GDM1 (cell line): ENCODE measurements at regions not wholly inside any gene's neighbourhood (a gene's known extent, or its start where the extent isn't known, plus 50 kb on each side); places are given as distances from the start of the nearest gene placed in this dataset.
"Not testable (repeated sequence)": the region's sequence is repeated elsewhere in the genome, so short reads cannot be mapped to it uniquely, and the experiment has no call there.

Source experiments
- DNase-seq: peaks from one replicate; lab custom pipeline; 2025; lab: John Stamatoyannopoulos, UW

GRCh38 chr22:47406180-47406834 is 643.9 kb downstream of the TBC1D22A start:
- no peak for DNase-seq

DNA sequence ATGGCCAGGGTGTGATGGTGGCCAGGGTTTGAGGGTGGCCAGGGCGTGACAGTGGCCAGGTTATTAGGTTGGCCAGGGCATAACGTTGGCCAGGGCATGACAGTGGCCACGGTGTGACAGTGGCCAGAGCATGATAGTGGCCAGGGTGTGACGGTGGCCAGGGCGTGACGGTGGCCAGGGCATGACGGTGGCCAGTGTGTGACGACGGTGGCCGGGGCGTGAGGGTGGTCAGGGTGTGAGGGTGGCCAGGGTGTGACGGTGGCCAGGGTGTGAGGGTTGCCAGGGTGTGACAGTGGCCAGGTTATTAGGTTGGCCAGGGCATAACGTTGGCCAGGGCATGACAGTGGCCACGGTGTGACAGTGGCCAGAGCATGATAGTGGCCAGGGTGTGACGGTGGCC is 642.8 kb downstream of the TBC1D22A start:
- not testable (repeated sequence) for DNase-seq

DNA sequence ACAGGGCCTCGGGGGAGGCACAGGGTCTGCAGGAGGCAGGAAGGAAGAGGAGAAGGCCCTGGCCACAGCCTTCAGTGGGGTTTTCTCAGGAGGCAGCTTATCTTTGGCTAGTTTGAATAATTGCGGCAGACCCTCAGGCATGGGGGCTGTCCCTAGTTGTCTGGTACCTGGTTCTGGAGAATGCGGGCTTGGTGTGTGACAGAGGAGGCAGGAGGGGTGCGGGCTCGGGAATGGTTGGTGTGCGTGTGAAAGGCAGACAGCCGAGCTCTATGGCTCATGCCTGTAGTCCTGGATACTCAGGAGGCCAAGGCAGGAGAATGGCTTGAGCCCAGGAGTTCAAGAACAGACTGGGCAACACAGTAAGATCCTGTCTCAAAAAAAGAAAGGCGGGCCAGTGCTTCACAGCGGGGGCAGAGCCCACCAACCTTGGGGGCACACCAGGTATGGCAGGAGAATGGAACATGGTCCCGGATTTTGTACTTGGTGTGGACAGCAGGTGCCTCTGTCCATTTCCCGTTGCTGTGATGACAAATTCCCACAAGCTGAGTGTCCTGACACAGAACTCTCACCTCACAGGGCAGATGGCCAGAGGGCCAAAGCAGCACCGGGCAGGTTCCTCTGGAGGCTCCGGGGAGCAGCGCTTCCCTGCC is 640.6 kb downstream of the TBC1D22A start:
- no peak for DNase-seq

GRCh38 chr22:47401976-47402770 is 639.7 kb downstream of the TBC1D22A start:
- DNase-seq: no peak

DNA sequence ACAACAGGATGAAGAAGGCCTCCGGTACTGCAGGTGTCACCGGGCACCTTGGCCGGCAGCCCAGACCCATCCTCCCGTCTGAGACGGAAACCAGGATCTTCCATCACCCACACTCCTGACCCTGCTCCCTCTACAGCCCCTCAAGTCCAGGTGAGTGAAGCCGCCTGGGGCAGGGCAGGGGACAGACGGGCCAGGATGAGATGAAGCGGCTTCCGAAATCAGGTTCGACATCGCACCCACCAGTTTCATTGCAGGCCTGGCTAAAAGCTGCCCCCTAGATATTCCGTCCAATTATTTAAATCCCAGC is 639.1 kb downstream of the TBC1D22A start:
- no peak for DNase-seq

GRCh38 chr22:47400701-47401591 is 638.5 kb downstream of the TBC1D22A start:
- no peak for DNase-seq

DNA sequence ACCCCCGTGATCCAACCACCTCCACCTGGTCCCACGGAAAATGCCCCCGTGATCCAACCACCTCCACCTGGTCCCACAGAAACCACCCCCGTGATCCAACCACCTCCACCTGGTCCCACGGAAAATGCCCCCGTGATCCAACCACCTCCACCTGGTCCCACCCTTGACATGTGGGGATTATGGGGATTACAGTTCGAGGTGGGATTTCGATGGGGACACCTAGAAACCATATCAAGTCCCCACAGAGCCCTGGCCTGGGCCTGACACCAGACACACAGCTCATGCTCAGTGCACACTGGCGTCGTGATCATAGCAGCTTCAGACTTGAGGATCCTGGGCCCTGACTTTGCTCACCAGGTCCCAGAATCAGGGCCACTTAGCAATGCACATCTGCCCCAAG is 637.7 kb downstream of the TBC1D22A start:
- DNase-seq: not testable (repeated sequence)

DNA sequence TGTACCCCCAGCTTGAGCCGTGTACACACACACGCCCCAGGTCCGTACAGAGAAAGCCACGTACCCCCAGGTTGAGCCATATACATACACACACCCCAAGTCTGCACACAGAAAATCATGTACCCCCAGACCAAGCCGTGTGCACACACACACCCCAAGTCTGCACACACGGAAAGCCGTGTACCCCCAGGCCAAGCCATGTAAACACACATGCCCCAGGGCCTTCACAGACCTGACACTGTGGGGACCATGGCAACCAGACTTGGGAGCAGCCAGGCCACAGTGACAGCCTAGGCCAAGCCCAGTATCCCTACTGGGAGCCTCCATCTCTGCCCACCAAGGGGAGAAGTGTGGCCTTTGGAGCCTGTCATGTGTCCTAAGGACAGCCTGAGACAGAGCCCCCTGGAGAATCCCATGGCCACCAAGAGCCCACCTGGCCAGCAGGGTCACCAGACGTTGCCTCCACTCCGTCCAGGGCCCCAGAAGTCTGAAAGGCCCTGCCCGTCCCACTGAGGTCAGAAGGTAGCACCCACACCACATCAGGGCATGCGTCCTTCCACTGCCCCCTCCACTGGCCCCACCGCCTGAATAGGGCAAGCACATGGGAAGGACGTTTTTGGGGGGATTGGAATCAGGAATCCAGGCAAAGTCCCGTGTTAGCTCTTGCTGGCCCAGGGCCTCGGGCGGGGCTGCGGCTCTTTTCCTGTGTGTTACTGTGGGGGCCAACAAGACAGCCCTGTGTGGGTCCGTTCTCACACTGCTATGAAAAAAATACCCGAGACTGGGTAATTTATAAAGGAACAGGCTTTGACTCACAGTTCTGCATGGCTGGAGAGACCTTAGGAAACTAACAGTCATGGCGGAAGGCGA is 636.7 kb downstream of the TBC1D22A start:
- DNase-seq: no peak

DNA sequence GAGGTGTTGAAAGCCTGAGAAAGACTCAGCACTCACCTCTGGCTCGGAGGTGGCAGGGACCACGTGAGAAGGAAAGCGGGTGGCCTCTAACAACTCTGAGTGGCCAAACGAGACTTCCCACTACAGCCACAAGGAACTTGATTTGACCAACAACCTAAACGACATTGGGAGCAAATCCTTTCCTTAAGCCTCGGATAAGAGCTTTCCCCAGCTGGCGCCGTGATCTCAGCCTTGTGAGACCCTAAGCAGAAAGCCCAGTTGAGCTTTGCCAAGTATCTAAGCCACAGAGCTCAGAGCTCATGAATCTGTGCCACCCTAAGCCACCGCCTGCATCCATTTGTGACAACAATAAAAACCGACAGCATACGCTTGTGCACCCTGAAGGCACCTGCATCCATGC is 636.0 kb downstream of the TBC1D22A start:
- no peak for DNase-seq

DNA sequence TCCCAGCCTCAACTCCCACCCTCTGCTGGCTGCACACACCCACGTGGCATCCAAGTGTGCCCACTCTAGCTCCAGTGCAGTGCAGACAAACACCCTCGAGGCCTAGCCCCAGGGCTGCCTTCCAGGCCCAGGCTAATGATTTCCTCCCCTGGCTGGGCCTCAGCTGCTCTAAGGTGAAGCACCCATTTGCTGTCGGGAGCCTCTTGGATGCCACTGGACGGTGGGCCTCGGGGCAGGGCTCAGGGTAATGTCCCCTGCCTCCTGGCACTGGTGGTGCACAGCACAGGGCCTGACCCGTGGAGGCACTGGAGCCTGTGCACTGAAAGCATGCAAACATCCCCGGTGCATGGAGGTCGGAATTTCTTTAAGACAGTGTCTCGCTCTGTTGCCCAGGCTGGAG is 635.2 kb downstream of the TBC1D22A start:
- DNase-seq: no peak

- DNase-seq: no peak
Observed at GRCh38 chr22:47396515-47396914, 634.1 kb downstream of the TBC1D22A start.

DNA sequence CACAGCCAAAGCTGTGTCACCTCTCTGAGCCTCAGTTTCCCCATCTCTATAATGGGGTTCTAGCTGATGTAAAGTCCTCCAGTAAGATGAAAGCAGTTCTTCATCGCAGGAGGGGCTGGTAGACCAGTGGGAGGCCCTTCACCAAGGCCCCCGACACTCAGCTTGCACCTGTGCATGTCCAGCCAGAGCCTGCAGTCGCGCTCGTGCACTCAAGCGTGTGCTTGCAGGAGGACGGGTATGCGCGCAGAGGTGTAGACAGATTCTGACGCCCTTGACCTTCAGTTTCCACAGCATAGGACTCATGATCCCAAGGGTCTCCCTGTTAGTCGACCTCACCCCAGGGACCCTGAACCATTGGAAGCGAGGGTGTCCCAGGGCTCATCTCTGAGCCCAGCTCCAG is 633.7 kb downstream of the TBC1D22A start:
- no peak for DNase-seq

- DNase-seq: no peak
Observed at GRCh38 chr22:47395481-47395880, 633.0 kb downstream of the TBC1D22A start.

- no peak for DNase-seq
Observed at GRCh38 chr22:47394504-47395440, 632.3 kb downstream of the TBC1D22A start.

DNA sequence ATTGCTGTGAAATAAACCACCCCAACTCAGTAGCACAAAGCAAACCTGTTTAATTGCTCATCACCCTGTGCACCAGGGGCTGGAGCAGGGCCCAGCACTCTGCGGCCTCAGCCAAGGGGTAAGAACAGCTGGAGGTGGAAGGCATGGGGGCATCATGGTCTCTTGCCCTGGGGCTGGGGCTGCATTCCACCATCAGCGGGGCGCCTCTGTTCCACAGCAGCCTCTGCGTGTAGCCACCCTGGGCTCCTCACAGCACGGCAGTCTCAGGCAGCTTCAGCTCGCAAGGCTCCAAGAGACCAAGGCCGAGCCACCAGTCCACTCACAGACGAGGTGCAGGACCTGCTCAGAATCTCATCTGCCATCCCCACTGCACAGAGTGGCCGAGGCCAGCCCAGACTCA is 630.7 kb downstream of the TBC1D22A start:
- DNase-seq: no peak

GRCh38 chr22:47392729-47393128 is 630.3 kb downstream of the TBC1D22A start:
- no peak for DNase-seq

DNA sequence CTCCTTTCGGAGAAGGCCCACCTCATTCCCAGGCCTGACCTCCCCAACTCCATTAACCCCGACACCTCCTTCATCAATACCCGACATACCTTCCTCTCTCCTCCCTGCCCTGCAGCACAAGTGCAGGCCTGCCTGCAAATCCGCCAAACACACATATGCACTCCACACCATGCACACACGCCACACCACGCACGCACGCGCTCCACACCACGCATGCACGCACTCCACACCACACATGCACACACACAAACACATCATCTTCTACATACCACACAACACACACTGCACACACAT is 629.6 kb downstream of the TBC1D22A start:
- DNase-seq: no peak

DNA sequence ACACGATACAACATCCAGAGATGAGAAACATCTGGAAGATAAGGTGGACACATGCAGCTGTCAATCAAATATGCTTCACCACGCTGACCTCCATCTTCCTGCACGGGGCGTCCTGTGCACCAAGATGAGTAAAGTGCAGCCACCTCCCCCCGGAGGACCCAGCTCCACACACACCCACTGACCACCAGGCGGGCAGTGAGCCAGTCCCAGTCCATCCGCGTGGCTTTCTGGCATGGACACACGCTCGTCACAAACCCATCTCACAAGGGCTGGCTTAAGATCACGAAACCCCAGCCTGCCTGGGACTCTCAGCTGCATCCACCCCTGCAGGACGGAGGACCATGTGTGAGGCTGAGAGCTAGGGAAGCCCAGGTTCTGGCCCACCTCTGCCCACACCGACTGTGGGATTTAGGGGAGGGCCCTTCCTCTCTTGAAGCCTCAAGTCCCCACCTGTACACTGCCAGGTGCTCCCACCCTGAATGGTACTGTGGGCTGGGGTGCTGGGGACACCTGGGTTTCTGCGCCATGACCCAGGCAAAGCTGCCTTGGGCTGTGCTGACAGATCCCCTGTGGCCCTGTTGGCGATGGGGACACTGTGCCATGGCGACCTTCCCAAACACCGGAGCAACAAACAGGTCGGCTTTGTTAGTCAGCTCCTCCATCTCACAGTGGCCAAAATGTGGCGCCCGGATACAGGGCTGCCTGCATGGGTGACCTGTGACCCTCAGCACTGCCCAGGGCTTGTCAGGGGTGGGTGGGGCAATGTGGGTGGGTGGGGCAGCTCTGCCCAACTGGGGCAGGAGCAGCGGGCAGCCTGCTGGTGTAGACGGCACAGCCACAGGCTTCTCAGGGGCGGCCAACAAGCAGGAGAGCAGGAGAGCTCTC is 629.0 kb downstream of the TBC1D22A start:
- DNase-seq: no peak
